Fibroblast of lung (primary cell): ENCODE measurements at regions not wholly inside any gene's neighbourhood (a gene's known extent, or its start where the extent isn't known, plus 50 kb on each side); places are given as distances from the start of the nearest gene placed in this dataset.
"Not testable (repeated sequence)": the region's sequence is repeated elsewhere in the genome, so short reads cannot be mapped to it uniquely, and the experiment has no call there.

Experiments
- DNase-seq, 2 donors: peaks; one replicate each; pipeline versions ENCODE4 v3.0.0 to v3.0.0-alpha.2; 2010; ENCODE audit warnings: low read depth in 2 of 2
- H2AFZ ChIP-seq: 2 replicates; pipeline ENCODE4 v1.5.1; 2012; ENCODE audit warnings: low read length, control low read depth, inconsistent platforms
- H3K27ac ChIP-seq: 2 replicates; pipeline ENCODE4 v1.5.1; 2011; ENCODE audit warnings: low read length, control low read depth; ENCODE audit not compliant: insufficient read depth
- H3K27me3 ChIP-seq: 2 replicates; pipeline ENCODE4 v1.5.1; 2011; ENCODE audit warnings: mild to moderate bottlenecking, low read length; ENCODE audit not compliant: control insufficient read depth, insufficient read depth
- H3K36me3 ChIP-seq: 2 replicates; pipeline ENCODE4 v1.5.1; 2011; ENCODE audit warnings: low read length; ENCODE audit not compliant: control insufficient read depth, insufficient read depth
- H3K4me1 ChIP-seq: 2 replicates; pipeline ENCODE4 v1.5.1; 2011; ENCODE audit warnings: low read length; ENCODE audit not compliant: control insufficient read depth, insufficient read depth; ENCODE audit errors: extremely low read depth
- H3K4me2 ChIP-seq: 2 replicates; pipeline ENCODE4 v1.5.1; 2011; ENCODE audit warnings: low read length, control low read depth; ENCODE audit not compliant: insufficient read depth; ENCODE audit errors: extremely low read depth
- H3K4me3 ChIP-seq, 4 experiments: fragments of 200-600 bp in 1 of 4; sonication (generic) in 1 of 4; replicated peaks in 1 of 4; 2 replicates each; pipeline ENCODE4 v1.5.1; 2011 to 2016; ENCODE audit warnings: low read length in 4 of 4, low read depth in 3 of 4, mild to moderate bottlenecking in 3 of 4, control low read depth in 2 of 4, inconsistent platforms in 1 of 4, mixed read lengths in 1 of 4; ENCODE audit not compliant: insufficient read depth in 1 of 4; ENCODE audit errors: control extremely low read depth in 1 of 4
- H3K79me2 ChIP-seq: 2 replicates; pipeline ENCODE4 v1.5.1; 2012; ENCODE audit warnings: mild to moderate bottlenecking, low read length, inconsistent platforms; ENCODE audit not compliant: control insufficient read depth, insufficient read depth
- H3K9ac ChIP-seq: 2 replicates; pipeline ENCODE4 v1.5.1; 2011; ENCODE audit warnings: mild to moderate bottlenecking, low read length, control low read depth; ENCODE audit not compliant: insufficient read depth
- H3K9me3 ChIP-seq: 2 replicates; pipeline ENCODE4 v1.5.1; 2012; ENCODE audit warnings: low read depth, low read length; ENCODE audit not compliant: control insufficient read depth, insufficient read depth
- H4K20me1 ChIP-seq: 2 replicates; pipeline ENCODE4 v1.5.1; 2011; ENCODE audit warnings: low read length; ENCODE audit not compliant: control insufficient read depth, insufficient read depth; ENCODE audit errors: extremely low read depth
- EZH2 ChIP-seq: IDR thresholded peaks from 2 replicates; pipeline ENCODE4 v1.5.1; 2012; ENCODE audit warnings: low read length, control low read depth, mild to moderate bottlenecking; ENCODE audit errors: missing control alignments
- TF ChIP-seq, protein P1 (sequence below), 2 donors: IDR thresholded peaks in 1 of 2; conservative IDR thresholded peaks in 1 of 2; 1 replicate in 1 of 2; 2 replicates in 1 of 2; pipeline ENCODE4 v1.5.1; 2011 to 2012; ENCODE audit warnings: low read length in 2 of 2, control low read depth in 1 of 2, inconsistent platforms in 1 of 2, low read depth in 1 of 2, mild to moderate bottlenecking in 1 of 2

- Histone ChIP-seq H2AFZ (no peak overlapping the region), H3K9me3 (no peaks in the 10 kb centered on the region), H3K79me2 (no peaks in the 10 kb centered on the region), H3K4me1 (no peaks in the 10 kb centered on the region), H4K20me1 (no peaks in the 10 kb centered on the region), H3K27ac (no peak overlapping the region), H3K36me3 (no peaks in the 10 kb centered on the region), H3K4me2 (no peak overlapping the region), H3K9ac (no peak overlapping the region), H3K27me3 (no peaks in the 10 kb centered on the region), H3K4me3 (no peak overlapping the region)
- TF ChIP-seq, protein P1, sequence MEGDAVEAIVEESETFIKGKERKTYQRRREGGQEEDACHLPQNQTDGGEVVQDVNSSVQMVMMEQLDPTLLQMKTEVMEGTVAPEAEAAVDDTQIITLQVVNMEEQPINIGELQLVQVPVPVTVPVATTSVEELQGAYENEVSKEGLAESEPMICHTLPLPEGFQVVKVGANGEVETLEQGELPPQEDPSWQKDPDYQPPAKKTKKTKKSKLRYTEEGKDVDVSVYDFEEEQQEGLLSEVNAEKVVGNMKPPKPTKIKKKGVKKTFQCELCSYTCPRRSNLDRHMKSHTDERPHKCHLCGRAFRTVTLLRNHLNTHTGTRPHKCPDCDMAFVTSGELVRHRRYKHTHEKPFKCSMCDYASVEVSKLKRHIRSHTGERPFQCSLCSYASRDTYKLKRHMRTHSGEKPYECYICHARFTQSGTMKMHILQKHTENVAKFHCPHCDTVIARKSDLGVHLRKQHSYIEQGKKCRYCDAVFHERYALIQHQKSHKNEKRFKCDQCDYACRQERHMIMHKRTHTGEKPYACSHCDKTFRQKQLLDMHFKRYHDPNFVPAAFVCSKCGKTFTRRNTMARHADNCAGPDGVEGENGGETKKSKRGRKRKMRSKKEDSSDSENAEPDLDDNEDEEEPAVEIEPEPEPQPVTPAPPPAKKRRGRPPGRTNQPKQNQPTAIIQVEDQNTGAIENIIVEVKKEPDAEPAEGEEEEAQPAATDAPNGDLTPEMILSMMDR (conservative IDR thresholded peaks at IDR 0.05 in 1 of 2, IDR thresholded peaks at IDR 0.05 in 1 of 2; ENCODE audit: low read depth in 1 of 2, low read length in 2 of 2), result no peak
- no peak for TF ChIP-seq EZH2
- DNase-seq, result no peak
Measured at GRCh38 chr19:14277608-14278007, 71.6 kb upstream of the ADGRL1 start.

- H3K9me3 ChIP-seq, H3K4me3 ChIP-seq, DNase-seq, H2AFZ ChIP-seq, H3K79me2 ChIP-seq, H3K27me3 ChIP-seq, H3K36me3 ChIP-seq, H4K20me1 ChIP-seq, H3K4me2 ChIP-seq, H3K27ac ChIP-seq, H3K4me1 ChIP-seq, H3K9ac ChIP-seq: not testable (repeated sequence)
Measured at GRCh38 chr19:14275823-14276222, 69.9 kb upstream of the ADGRL1 start.

GRCh38 chr19:14272623-14273022 is 66.7 kb upstream of the ADGRL1 start:
- H2AFZ ChIP-seq, result no peak overlapping the region
- no peaks in the 10 kb centered on the region for H4K20me1 ChIP-seq
- DNase-seq, result no peak
- TF ChIP-seq EZH2, result no peak
- TF ChIP-seq, protein P1 (conservative IDR thresholded peaks at IDR 0.05 in 1 of 2, IDR thresholded peaks at IDR 0.05 in 1 of 2; ENCODE audit: low read depth in 1 of 2, low read length in 2 of 2), result no peak
- no peak overlapping the region for H3K4me3 ChIP-seq
- H3K27me3 ChIP-seq, result peaks cover 2% of the 10 kb centered on the region
- H3K9ac ChIP-seq, result no peak overlapping the region
- H3K36me3 ChIP-seq, result no peaks in the 10 kb centered on the region
- H3K4me1 ChIP-seq, result no peaks in the 10 kb centered on the region
- H3K4me2 ChIP-seq, result no peak overlapping the region
- no peak overlapping the region for H3K27ac ChIP-seq
- H3K79me2 ChIP-seq, result no peaks in the 10 kb centered on the region
- H3K9me3 ChIP-seq, result no peaks in the 10 kb centered on the region
